Peyer's patch (tissue), 4 donors: ENCODE measurements at regions not wholly inside any gene's neighbourhood (a gene's known extent, or its start where the extent isn't known, plus 50 kb on each side); places are given as distances from the start of the nearest gene placed in this dataset.

Source experiments
- DNase-seq, 3 donors: peaks; one replicate each; pipeline ENCODE4 v3.0.0-alpha.2; 2017 to 2019
- H3K27ac ChIP-seq, 4 donors: fragments of 200-600 bp; sonication (generic); one replicate each; pipeline ENCODE4 v1.5.1; 2016 to 2019
- H3K27me3 ChIP-seq, 2 donors: fragments of 200-600 bp; sonication (generic); one replicate each; pipeline ENCODE4 v1.5.1; 2019
- H3K36me3 ChIP-seq, 3 donors: fragments of 200-600 bp; sonication (generic); one replicate each; pipeline ENCODE4 v1.5.1; 2016 to 2019
- H3K4me1 ChIP-seq, 4 donors: fragments of 200-600 bp; sonication (generic); one replicate each; pipeline ENCODE4 v1.5.1; 2016 to 2019
- H3K4me3 ChIP-seq, 4 donors: fragments of 200-600 bp; sonication (generic); 1 replicate in 3 of 4; 2 replicates in 1 of 4; pipeline ENCODE4 v1.5.1; 2016 to 2019; ENCODE audit warnings: mild to moderate bottlenecking in 1 of 4
- H3K9me3 ChIP-seq, 4 donors: fragments of 200-600 bp; sonication (generic); one replicate each; pipeline ENCODE4 v1.5.1; 2016 to 2019; ENCODE audit warnings: mild to moderate bottlenecking in 1 of 4
- CTCF ChIP-seq, 6 experiments: fragments of 450-650 bp in 4 of 6; fragments of 200-600 bp in 2 of 6; sonication (generic) in 1 of 6; IDR thresholded peaks; one replicate each; pipeline ENCODE4 v1.5.1; 2017 to 2019; ENCODE audit warnings: antibody characterized with exemption in 6 of 6, mild to moderate bottlenecking in 3 of 6, moderate library complexity in 1 of 6
- POLR2A ChIP-seq, 2 donors: fragments of 450-650 bp; IDR thresholded peaks; one replicate each; pipeline ENCODE4 v1.5.1; 2017; ENCODE audit warnings: antibody characterized with exemption in 2 of 2, mild to moderate bottlenecking in 2 of 2, moderate library complexity in 2 of 2

GRCh38 chr15:62979252-62979651 lies 63.3 kb upstream of the TPM1 start:
- DNase-seq: no peak
- Histone ChIP-seq H3K27me3 (no peaks in the 10 kb centered on the region), H3K4me3 (no peak overlapping the region), H3K4me1 (no peaks in the 10 kb centered on the region), H3K36me3 (no peaks in the 10 kb centered on the region), H3K9me3 (no peaks in the 10 kb centered on the region), H3K27ac (no peak overlapping the region)
- TF ChIP-seq POLR2A (IDR thresholded peaks at IDR 0.05) (no peak), CTCF (IDR thresholded peaks at IDR 0.05) (no peak)

GRCh38 chr15:62981071-62981470 lies 61.5 kb upstream of the TPM1 start:
- Histone ChIP-seq H3K9me3 (no peaks in the 10 kb centered on the region), H3K27me3 (no peaks in the 10 kb centered on the region), H3K27ac (no peak overlapping the region), H3K4me3 (no peak overlapping the region), H3K4me1 (no peaks in the 10 kb centered on the region), H3K36me3 (no peaks in the 10 kb centered on the region)
- DNase-seq: no peak
- TF ChIP-seq CTCF (IDR thresholded peaks at IDR 0.05) (no peak), POLR2A (IDR thresholded peaks at IDR 0.05) (no peak)

GRCh38 chr15:62983956-62984355 lies 58.6 kb upstream of the TPM1 start:
- Histone ChIP-seq H3K4me1 (no peaks in the 10 kb centered on the region), H3K36me3 (no peaks in the 10 kb centered on the region), H3K9me3 (no peaks in the 10 kb centered on the region), H3K27ac (no peak overlapping the region), H3K27me3 (no peaks in the 10 kb centered on the region), H3K4me3 (no peak overlapping the region)
- TF ChIP-seq CTCF (IDR thresholded peaks at IDR 0.05): no peak
- no peak for TF ChIP-seq POLR2A (IDR thresholded peaks at IDR 0.05)
- DNase-seq: no peak

- Histone ChIP-seq H3K9me3 (no peaks in the 10 kb centered on the region), H3K27ac (no peak overlapping the region), H3K4me3 (no peak overlapping the region), H3K4me1 (no peaks in the 10 kb centered on the region), H3K27me3 (no peaks in the 10 kb centered on the region), H3K36me3 (no peaks in the 10 kb centered on the region)
- TF ChIP-seq POLR2A (IDR thresholded peaks at IDR 0.05): no peak
- no peak for TF ChIP-seq CTCF (IDR thresholded peaks at IDR 0.05)
- DNase-seq: no peak
Observed at GRCh38 chr15:62985768-62986167, 56.8 kb upstream of the TPM1 start.

GRCh38 chr15:62986948-62987347 lies 55.6 kb upstream of the TPM1 start:
- Histone ChIP-seq H3K9me3 (no peaks in the 10 kb centered on the region), H3K27me3 (no peaks in the 10 kb centered on the region), H3K27ac (no peak overlapping the region), H3K4me3 (no peak overlapping the region), H3K4me1 (no peaks in the 10 kb centered on the region), H3K36me3 (no peaks in the 10 kb centered on the region)
- DNase-seq: no peak
- TF ChIP-seq CTCF (IDR thresholded peaks at IDR 0.05) (no peak), POLR2A (IDR thresholded peaks at IDR 0.05) (no peak)

- H3K36me3 ChIP-seq: no peaks in the 10 kb centered on the region
- no peaks in the 10 kb centered on the region for H3K27me3 ChIP-seq
- no peak for TF ChIP-seq CTCF (IDR thresholded peaks at IDR 0.05)
- H3K9me3 ChIP-seq: no peaks in the 10 kb centered on the region
- no peak for DNase-seq
- no peak overlapping the region for H3K27ac ChIP-seq
- H3K4me3 ChIP-seq: no peak overlapping the region
- H3K4me1 ChIP-seq: no peaks in the 10 kb centered on the region
Observed at GRCh38 chr15:62988701-62989100, 53.8 kb upstream of the TPM1 start.
